Right atrium auricular region (tissue), 2 donors: ENCODE measurements at regions not wholly inside any gene's neighbourhood (a gene's known extent, or its start where the extent isn't known, plus 50 kb on each side); places are given as distances from the start of the nearest gene placed in this dataset.

Experiments used
- DNase-seq: peaks from one replicate; pipeline ENCODE4 v3.0.0-alpha.2; 2019; ENCODE audit warnings: low spot score
- H3K27ac ChIP-seq, 2 donors: fragments of 200-600 bp; sonication (generic); 1 replicate in 1 of 2; 2 replicates in 1 of 2; pipeline ENCODE4 v1.5.1; 2016 to 2019
- H3K27me3 ChIP-seq, 2 donors: fragments of 200-600 bp; sonication (generic); one replicate each; pipeline versions ENCODE4 v1.5.1 to v1.6.0; 2017 to 2019
- H3K36me3 ChIP-seq: fragments of 200-600 bp; sonication (generic); one replicate; pipeline ENCODE4 v1.5.1; 2016
- H3K4me1 ChIP-seq, 2 donors: fragments of 200-600 bp; sonication (generic); one replicate each; pipeline versions ENCODE4 v1.5.1 to v1.6.0; 2017 to 2019
- H3K4me3 ChIP-seq, 2 donors: fragments of 200-600 bp; sonication (generic); 1 replicate in 1 of 2; 2 replicates in 1 of 2; pipeline ENCODE4 v1.5.1; 2017 to 2019; ENCODE audit warnings: mild to moderate bottlenecking in 1 of 2, moderate library complexity in 1 of 2
- H3K9me3 ChIP-seq, 2 donors: fragments of 200-600 bp; sonication (generic); one replicate each; pipeline ENCODE4 v1.5.1; 2019
- CTCF ChIP-seq, 2 donors: fragments of 200-600 bp; sonication (generic); IDR thresholded peaks; one replicate each; pipeline ENCODE4 v1.5.1; 2019; ENCODE audit warnings: antibody characterized with exemption in 2 of 2

GRCh38 chr20:7347409-7347808 is 579.9 kb downstream of the BMP2 start:
- no peaks in the 10 kb centered on the region for H3K36me3 ChIP-seq
- no peak overlapping the region for H3K27ac ChIP-seq
- TF ChIP-seq CTCF (IDR thresholded peaks at IDR 0.05), result no peak
- no peak for DNase-seq
- H3K4me3 ChIP-seq, result no peak overlapping the region
- no peaks in the 10 kb centered on the region for H3K9me3 ChIP-seq
- no peaks in the 10 kb centered on the region for H3K4me1 ChIP-seq
- H3K27me3 ChIP-seq, result no peaks in the 10 kb centered on the region

- Histone ChIP-seq H3K9me3 (no peaks in the 10 kb centered on the region), H3K4me1 (no peaks in the 10 kb centered on the region), H3K36me3 (no peaks in the 10 kb centered on the region), H3K4me3 (no peak overlapping the region), H3K27me3 (no peaks in the 10 kb centered on the region), H3K27ac (no peak overlapping the region)
- DNase-seq, result no peak
- no peak for TF ChIP-seq CTCF (IDR thresholded peaks at IDR 0.05)
These were observed 580.8 kb downstream of the BMP2 start for GRCh38 chr20:7348253-7348652.

GRCh38 chr20:7352165-7352564 is 584.7 kb downstream of the BMP2 start:
- H3K36me3 ChIP-seq, result no peaks in the 10 kb centered on the region
- no peak overlapping the region for H3K4me3 ChIP-seq
- no peaks in the 10 kb centered on the region for H3K4me1 ChIP-seq
- no peak for TF ChIP-seq CTCF (IDR thresholded peaks at IDR 0.05)
- H3K27ac ChIP-seq, result no peak overlapping the region
- DNase-seq, result no peak
- no peaks in the 10 kb centered on the region for H3K9me3 ChIP-seq
- H3K27me3 ChIP-seq, result no peaks in the 10 kb centered on the region

GRCh38 chr20:7355051-7355450 is 585.2 kb downstream of the HAO1 start:
- Histone ChIP-seq H3K4me1 (no peaks in the 10 kb centered on the region), H3K9me3 (no peaks in the 10 kb centered on the region), H3K4me3 (no peak overlapping the region), H3K36me3 (no peaks in the 10 kb centered on the region), H3K27me3 (no peaks in the 10 kb centered on the region), H3K27ac (no peak overlapping the region)
- TF ChIP-seq CTCF (IDR thresholded peaks at IDR 0.05), result no peak
- no peak for DNase-seq

- TF ChIP-seq CTCF (IDR thresholded peaks at IDR 0.05), result peak in 1 of 2 donors; percentile 20
- Histone ChIP-seq H3K27me3 (no peaks in the 10 kb centered on the region), H3K27ac (no peak overlapping the region), H3K9me3 (no peaks in the 10 kb centered on the region), H3K4me3 (no peak overlapping the region), H3K4me1 (no peaks in the 10 kb centered on the region), H3K36me3 (no peaks in the 10 kb centered on the region)
- no peak for DNase-seq
These were observed 581.6 kb downstream of the HAO1 start for GRCh38 chr20:7358670-7359069.

GRCh38 chr20:7359739-7360138 is 580.5 kb downstream of the HAO1 start:
- TF ChIP-seq CTCF (IDR thresholded peaks at IDR 0.05), result no peak
- H3K36me3 ChIP-seq, result no peaks in the 10 kb centered on the region
- H3K9me3 ChIP-seq, result no peaks in the 10 kb centered on the region
- H3K27ac ChIP-seq, result no peak overlapping the region
- H3K27me3 ChIP-seq, result no peaks in the 10 kb centered on the region
- no peak for DNase-seq
- no peaks in the 10 kb centered on the region for H3K4me1 ChIP-seq
- H3K4me3 ChIP-seq, result no peak overlapping the region
